GM19452 (cell line): ENCODE measurements at regions not wholly inside any gene's neighbourhood (a gene's known extent, or its start where the extent isn't known, plus 50 kb on each side); places are given as distances from the start of the nearest gene placed in this dataset.

Experiments
- ATAC-seq: cut with Tn5 transposase; IDR thresholded peaks from one replicate; pipeline ENCODE4 v1.9.1; 2021; ENCODE audit not compliant: unreplicated experiment

DNA sequence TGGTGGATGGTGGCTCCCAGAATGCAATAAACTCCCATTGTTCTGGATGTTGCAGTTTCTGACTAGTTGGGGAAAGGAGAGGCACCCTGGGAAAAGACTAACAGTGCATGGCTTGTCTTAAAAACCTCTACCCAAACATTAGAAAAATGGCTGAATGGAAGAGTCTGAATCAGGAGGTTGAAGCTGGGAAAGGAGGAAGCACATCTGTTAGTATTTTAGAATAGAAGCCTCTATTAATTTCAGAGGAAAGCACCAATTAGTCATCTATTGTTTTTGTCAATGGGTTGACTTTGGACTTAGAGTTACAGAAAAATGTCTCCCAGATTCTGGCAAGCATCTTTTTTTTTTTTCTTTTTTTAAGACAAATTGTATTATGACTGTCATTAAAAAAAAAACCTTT lies 56.1 kb upstream of the ELMO1 start:
- ATAC-seq: no peak

GRCh38 chr7:37505750-37506353 lies 57.2 kb upstream of the ELMO1 start:
- no peak for ATAC-seq

- ATAC-seq: no peak
Observed at GRCh38 chr7:37508118-37508517, 59.5 kb upstream of the ELMO1 start.

GRCh38 chr7:37510043-37510634 lies 61.5 kb upstream of the ELMO1 start:
- ATAC-seq: no peak

DNA sequence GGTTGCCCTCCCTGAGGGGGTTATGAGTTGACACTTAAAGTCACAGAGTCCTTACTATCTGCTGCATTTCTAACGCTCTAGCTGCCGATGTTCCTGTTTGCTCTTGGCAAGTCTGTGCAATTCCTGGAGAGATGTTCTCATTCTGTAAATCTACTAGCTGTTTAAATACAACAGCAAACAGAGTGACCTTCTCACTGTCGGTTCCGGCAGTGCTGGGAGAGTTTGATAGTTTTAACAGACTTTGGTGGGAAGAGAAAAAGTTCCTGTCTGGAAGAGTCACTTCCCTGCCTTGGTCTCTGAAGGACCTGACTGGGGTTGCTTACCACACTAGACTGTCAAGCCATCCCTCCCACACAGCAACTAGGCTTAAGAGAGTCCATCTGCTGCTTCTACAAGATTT lies 63.3 kb upstream of the ELMO1 start:
- ATAC-seq: no peak

GRCh38 chr7:37514497-37514896 lies 65.8 kb upstream of the ELMO1 start:
- no peak for ATAC-seq

- ATAC-seq: no peak
Observed at GRCh38 chr7:37516664-37517063, 68.0 kb upstream of the ELMO1 start.

- ATAC-seq: no peak
Observed at GRCh38 chr7:37518266-37518665, 69.6 kb upstream of the ELMO1 start.

- ATAC-seq: no peak
Observed at GRCh38 chr7:37524056-37524455, 75.4 kb upstream of the ELMO1 start.

- no peak for ATAC-seq
Observed at GRCh38 chr7:37524797-37525196, 76.1 kb upstream of the ELMO1 start.

- no peak for ATAC-seq
Observed at GRCh38 chr7:37526623-37527022, 78.0 kb upstream of the ELMO1 start.

DNA sequence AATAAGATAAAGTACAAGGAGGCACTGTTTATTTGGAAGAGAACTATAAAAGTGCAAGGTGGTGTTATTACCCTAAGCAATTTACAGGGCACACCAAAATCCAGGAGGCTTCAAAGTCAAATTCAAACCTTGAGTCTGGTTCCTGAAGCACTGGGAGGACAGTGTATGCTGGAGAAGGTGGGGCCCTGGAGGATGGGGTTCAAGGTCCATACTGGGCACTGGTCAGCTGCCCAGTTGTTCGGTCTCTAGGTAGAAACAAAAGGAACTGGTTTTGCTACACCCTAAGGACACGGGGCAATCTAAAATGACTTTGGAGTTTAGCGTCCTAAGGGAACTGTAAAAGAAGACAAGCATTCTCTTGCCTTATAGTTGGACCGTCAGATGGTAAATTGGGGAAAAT lies 78.4 kb upstream of the ELMO1 start:
- ATAC-seq: no peak

DNA sequence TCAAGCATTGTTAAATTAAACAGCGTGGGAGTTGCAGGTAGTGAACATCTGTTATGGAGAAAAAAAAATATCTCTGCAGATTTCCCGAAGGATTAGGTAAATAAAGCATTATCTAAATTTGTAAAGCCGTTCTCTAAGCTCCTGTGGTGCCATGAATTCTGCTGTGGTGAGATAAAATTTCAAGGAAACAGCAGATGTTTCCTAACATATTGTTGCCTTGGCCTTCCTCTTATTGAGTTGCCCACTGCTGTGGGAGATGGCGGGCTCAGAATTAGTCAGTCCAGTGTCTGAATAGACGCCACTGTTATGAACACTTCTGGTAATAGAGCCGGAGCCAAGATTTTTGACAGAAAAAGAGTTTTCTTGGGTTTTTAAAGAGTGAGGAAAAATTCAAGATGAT lies 82.6 kb upstream of the ELMO1 start:
- ATAC-seq: no peak

GRCh38 chr7:37532636-37533035 lies 84.0 kb upstream of the ELMO1 start:
- no peak for ATAC-seq

GRCh38 chr7:37534893-37535610 lies 86.4 kb upstream of the ELMO1 start:
- no peak for ATAC-seq

DNA sequence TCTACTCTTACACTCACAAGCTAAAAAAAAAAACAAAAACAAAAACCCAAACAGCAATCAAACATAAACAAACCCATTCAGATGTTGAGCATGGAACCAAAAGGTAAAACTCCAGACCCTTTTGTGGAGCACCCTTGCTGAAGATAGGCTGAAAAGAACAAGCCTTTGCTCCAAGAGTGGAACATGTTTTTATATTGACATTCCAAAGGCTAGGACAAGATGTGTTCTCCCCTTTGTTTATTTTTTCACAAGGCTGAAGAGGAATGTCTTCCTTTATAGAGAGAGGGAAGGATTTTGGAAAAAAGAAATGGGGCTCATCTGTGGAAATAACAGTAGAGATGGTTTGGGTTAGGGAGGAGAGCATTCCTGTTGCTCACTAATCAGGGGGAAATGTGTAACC lies 87.2 kb upstream of the ELMO1 start:
- no peak for ATAC-seq

- no peak for ATAC-seq
Observed at GRCh38 chr7:37536706-37537105, 88.0 kb upstream of the ELMO1 start.

DNA sequence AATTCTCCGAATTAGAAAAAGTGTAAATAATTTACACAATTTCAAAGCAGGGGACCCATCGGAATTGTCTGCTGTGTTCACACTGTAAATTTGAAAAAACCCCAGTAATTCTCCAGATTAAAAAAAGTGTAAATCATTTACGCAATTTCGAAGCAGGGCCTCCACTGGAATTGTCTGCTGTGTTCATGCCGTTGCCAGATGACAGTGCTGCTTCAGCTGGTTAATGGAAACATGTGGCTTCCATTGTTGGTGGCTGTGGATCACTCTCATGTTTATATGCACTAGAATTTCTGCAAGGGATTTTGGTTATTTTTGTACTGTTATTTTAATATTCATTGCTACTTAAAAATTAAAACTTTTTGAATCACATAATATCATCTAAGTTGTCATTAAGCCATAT lies 88.8 kb upstream of the ELMO1 start:
- ATAC-seq: no peak

DNA sequence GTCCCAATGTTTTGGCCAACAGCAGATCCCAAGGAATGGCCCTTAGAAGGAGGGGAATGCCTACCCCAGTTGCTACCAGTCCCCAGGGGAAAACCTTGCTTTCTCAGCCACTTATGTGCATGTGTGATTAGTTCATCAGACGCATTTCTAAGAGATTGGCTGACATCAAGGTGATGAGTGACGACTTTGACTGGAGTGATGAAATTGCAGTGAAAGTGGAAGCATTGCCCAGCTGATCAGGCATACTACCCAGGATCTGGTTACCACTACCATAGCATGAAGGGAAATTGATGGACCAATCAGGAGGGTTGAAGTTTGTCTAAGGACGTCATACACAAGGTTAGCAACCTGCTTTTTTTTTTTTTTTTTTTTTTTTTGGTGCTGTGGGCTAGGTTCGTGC lies 90.3 kb upstream of the ELMO1 start:
- ATAC-seq: no peak

- no peak for ATAC-seq
Observed at GRCh38 chr7:37540917-37541316, 92.3 kb upstream of the ELMO1 start.

- ATAC-seq: peak; percentile 93
Observed at GRCh38 chr7:37541810-37542443, 93.3 kb upstream of the ELMO1 start.
